Nephron (organoid): ENCODE measurements at regions not wholly inside any gene's neighbourhood (a gene's known extent, or its start where the extent isn't known, plus 50 kb on each side); places are given as distances from the start of the nearest gene placed in this dataset.
A peak's percentile ranks its signal among the peaks of the same experiment; 100 is the strongest.

ENCODE experiments used
- H3K27ac Mint-ChIP-seq, 3 experiments: 2 replicates each; pipeline ENCODE4 v1.8.0; 2020; ENCODE audit warnings: mixed read lengths in 3 of 3, mild to moderate bottlenecking in 2 of 3, moderate library complexity in 1 of 3
- H3K27me3 Mint-ChIP-seq: 2 replicates; pipeline ENCODE4 v1.8.0; 2021; ENCODE audit warnings: low read depth, mild to moderate bottlenecking, moderate library complexity, mixed read lengths
- H3K36me3 Mint-ChIP-seq: 2 replicates; pipeline ENCODE4 v1.8.0; 2020; ENCODE audit warnings: low read depth, mixed read lengths
- H3K4me1 Mint-ChIP-seq: 2 replicates; pipeline ENCODE4 v1.8.0; 2020; ENCODE audit warnings: mixed read lengths
- H3K4me3 Mint-ChIP-seq, 3 experiments: 2 replicates each; pipeline ENCODE4 v1.8.0; 2020; ENCODE audit warnings: mild to moderate bottlenecking in 3 of 3, mixed read lengths in 3 of 3, moderate library complexity in 2 of 3
- H3K9me3 Mint-ChIP-seq: 2 replicates; pipeline ENCODE4 v1.8.0; 2020; ENCODE audit warnings: mixed read lengths
- TF ChIP-seq, protein P1 (sequence below), 3 experiments: fragments of 200-600 bp; sonication (generic); IDR thresholded peaks; one replicate each; pipeline ENCODE4 v1.5.0; 2021; ENCODE audit warnings: antibody characterized with exemption in 3 of 3; ENCODE audit not compliant: unreplicated experiment in 3 of 3

DNA sequence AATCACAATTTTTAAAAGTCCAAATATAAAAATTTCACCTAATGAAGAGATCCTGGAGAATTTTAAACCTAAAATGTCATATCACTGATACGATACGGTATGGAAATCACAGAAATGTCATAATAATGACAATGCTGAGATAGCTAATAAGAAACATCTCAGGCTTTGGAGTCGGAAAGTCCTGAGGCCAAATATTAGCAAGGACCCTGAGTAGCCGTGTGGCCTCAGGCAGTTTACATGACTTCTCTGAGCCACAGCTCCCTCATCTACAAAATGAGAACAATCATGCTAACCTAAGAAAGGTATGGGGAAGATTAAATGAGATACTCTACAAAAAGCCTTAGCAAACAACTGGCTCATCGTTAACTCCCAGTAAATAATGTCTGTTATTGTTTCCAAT is 100.9 kb upstream of the NEBL start:
- peaks cover 14% of the 10 kb centered on the region for H3K27me3 Mint-ChIP-seq
- no peak overlapping the region for H3K4me3 Mint-ChIP-seq
- no peaks in the 10 kb centered on the region for H3K36me3 Mint-ChIP-seq

DNA sequence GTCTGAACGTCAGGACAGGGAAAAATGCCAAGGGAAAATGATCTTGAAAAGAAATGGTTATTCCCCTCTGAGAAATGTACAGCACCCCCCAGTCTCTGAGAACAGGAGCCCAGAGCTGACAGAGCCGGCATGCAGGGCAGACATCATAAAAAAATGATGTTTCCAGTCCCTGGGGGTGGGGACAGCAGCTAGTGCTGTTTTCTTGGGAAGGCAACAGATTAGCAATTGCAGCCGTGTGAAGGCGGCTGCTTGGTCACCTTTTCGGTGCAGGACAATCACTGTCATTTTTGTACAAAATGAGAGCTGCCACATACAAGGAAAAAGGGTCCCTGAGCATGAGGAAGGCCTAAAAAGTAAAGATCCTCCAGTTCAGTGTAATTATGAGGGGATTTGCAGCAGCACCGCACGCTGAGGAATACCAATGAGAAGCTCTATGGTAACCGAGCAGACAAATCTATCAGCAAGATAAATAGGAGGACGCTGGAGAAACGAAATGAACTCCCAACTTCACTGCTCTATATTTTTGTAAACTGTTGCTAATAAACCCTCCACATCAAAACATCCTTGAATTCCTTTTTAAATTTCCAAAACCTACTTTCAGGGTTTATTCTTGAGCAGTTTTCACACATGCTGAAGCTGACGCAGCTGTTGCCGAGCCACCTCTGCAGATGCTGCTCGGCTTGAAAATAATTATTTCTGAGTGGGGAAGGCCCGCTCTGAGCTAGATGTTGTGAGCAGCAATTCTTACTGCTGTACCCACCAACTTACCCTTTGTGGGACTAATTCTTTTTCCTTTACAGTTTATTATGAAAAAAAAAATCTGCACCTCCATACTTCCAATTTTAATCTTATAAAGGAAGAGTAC is 98.2 kb upstream of the NEBL start:
- Mint-ChIP-seq H3K27me3 (peaks cover 5% of the 10 kb centered on the region), H3K27ac (peak overlapping the region; percentile 4 to 47 (median 36)), H3K4me3 (no peak overlapping the region), H3K36me3 (no peaks in the 10 kb centered on the region), H3K9me3 (no peaks in the 10 kb centered on the region), H3K4me1 (peaks cover 16% of the 10 kb centered on the region)
- TF ChIP-seq, protein P1, sequence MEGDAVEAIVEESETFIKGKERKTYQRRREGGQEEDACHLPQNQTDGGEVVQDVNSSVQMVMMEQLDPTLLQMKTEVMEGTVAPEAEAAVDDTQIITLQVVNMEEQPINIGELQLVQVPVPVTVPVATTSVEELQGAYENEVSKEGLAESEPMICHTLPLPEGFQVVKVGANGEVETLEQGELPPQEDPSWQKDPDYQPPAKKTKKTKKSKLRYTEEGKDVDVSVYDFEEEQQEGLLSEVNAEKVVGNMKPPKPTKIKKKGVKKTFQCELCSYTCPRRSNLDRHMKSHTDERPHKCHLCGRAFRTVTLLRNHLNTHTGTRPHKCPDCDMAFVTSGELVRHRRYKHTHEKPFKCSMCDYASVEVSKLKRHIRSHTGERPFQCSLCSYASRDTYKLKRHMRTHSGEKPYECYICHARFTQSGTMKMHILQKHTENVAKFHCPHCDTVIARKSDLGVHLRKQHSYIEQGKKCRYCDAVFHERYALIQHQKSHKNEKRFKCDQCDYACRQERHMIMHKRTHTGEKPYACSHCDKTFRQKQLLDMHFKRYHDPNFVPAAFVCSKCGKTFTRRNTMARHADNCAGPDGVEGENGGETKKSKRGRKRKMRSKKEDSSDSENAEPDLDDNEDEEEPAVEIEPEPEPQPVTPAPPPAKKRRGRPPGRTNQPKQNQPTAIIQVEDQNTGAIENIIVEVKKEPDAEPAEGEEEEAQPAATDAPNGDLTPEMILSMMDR (IDR thresholded peaks at IDR 0.05; ENCODE audit: unreplicated experiment in 3 of 3), result no peak

More for the DNA sequence above, 100.9 kb upstream of the NEBL start:
- Mint-ChIP-seq H3K27ac (no peak overlapping the region), H3K4me1 (peaks cover 30% of the 10 kb centered on the region), H3K9me3 (no peaks in the 10 kb centered on the region)
- TF ChIP-seq, protein P1 (IDR thresholded peaks at IDR 0.05; ENCODE audit: unreplicated experiment in 3 of 3), result no peak

DNA sequence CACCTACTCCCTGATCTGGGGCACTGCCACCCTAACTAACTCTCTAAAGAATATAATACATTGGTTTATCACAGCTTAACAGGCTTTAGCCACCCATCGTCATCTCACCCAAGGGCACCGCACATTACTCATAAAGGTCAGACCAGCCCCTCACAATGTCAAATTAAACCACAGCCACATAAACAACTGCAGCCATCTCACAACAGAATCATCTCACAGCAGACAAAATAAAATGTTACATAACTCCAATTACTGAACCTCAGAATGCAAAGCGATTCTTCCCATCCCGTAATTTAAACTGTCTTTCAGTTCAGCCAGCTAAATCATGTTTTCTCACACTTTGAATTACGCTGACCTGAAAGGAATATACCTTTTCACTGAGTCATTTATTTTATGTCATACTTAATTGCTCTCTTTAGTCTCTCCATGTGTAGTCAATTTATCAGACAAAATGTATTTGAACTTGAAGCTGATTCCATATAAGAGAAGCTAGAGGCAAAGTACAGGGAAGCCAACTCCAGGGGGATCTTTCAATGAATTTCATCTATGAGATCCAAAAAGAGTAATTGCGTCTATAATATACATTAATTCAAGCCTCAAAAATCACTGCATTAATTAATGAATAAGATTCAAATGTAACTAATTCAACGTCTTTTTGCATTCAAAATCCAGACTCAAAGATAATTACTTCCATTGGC is 96.9 kb upstream of the NEBL start:
- Mint-ChIP-seq H3K27ac (peak overlapping the region in 1 of 3 experiments; percentile 3), H3K9me3 (no peaks in the 10 kb centered on the region), H3K4me1 (peaks cover 16% of the 10 kb centered on the region), H3K27me3 (peaks cover 5% of the 10 kb centered on the region), H3K4me3 (no peak overlapping the region), H3K36me3 (no peaks in the 10 kb centered on the region)
- TF ChIP-seq, protein P1 (IDR thresholded peaks at IDR 0.05; ENCODE audit: unreplicated experiment in 3 of 3), result no peak

DNA sequence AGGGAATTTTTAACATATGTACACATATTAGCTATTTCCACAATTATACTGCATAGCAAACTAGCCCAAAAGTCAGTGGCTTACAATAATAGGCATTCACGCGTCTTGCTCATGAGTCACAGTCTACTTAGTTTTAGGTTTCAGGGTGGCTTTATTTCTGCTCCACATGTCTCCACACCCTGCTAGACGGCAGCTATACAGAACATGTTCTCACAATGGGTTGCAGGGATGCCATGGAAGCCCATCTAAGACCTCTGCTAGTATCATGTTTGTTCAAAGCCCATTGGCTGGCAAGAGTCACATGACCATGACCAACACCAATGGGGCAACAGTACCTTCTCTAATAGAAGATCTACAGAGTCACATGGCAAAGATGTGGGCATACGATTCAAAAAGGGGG is 96.3 kb upstream of the NEBL start:
- TF ChIP-seq, protein P1 (IDR thresholded peaks at IDR 0.05; ENCODE audit: unreplicated experiment in 3 of 3), result no peak
- Mint-ChIP-seq H3K27ac (peak overlapping the region in 1 of 3 experiments; percentile 3), H3K9me3 (peaks cover 3% of the 10 kb centered on the region), H3K27me3 (no peaks in the 10 kb centered on the region), H3K36me3 (peaks cover 2% of the 10 kb centered on the region), H3K4me1 (peaks cover 16% of the 10 kb centered on the region), H3K4me3 (no peak overlapping the region)

DNA sequence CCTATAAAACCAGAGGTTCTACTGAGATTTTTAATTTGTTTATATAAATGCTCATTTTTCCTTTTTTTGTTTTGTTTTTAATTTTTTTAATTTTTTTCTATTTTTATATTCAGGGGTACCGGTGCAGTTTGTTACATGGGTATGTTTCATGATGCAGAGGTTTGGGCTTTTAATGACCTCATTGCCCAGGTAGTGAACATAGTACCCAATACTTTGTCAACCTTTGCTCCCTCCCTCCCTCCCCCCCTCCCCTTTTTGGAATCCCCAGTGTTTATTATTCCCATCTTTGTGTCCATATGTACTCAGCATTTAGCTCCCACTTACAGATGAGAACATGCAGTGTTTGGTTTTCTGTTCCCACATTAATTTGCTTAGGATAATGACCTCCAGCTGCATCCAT is 94.4 kb upstream of the NEBL start:
- H3K36me3 Mint-ChIP-seq, result peaks cover 4% of the 10 kb centered on the region
- peaks cover 5% of the 10 kb centered on the region for H3K9me3 Mint-ChIP-seq
- peaks cover 10% of the 10 kb centered on the region for H3K4me1 Mint-ChIP-seq
- H3K27ac Mint-ChIP-seq, result no peak overlapping the region
- TF ChIP-seq, protein P1 (IDR thresholded peaks at IDR 0.05; ENCODE audit: unreplicated experiment in 3 of 3), result no peak
- no peaks in the 10 kb centered on the region for H3K27me3 Mint-ChIP-seq
- H3K4me3 Mint-ChIP-seq, result no peak overlapping the region
